HG02884 (cell line): ENCODE measurements at regions not wholly inside any gene's neighbourhood (a gene's known extent, or its start where the extent isn't known, plus 50 kb on each side); places are given as distances from the start of the nearest gene placed in this dataset.
"Not testable (repeated sequence)": the region's sequence is repeated elsewhere in the genome, so short reads cannot be mapped to it uniquely, and the experiment has no call there.

Experiments used
- ATAC-seq: cut with Tn5 transposase; IDR thresholded peaks from one replicate; pipeline ENCODE4 v1.9.1; 2021; ENCODE audit warnings: mild to moderate bottlenecking, moderate library complexity; ENCODE audit not compliant: unreplicated experiment

GRCh38 chr1:80402625-80403024, 1396.1 kb upstream of the ADGRL4 start:
- no peak for ATAC-seq

- no peak for ATAC-seq
Measured at GRCh38 chr1:80401757-80402156, 1395.2 kb upstream of the ADGRL4 start.

DNA sequence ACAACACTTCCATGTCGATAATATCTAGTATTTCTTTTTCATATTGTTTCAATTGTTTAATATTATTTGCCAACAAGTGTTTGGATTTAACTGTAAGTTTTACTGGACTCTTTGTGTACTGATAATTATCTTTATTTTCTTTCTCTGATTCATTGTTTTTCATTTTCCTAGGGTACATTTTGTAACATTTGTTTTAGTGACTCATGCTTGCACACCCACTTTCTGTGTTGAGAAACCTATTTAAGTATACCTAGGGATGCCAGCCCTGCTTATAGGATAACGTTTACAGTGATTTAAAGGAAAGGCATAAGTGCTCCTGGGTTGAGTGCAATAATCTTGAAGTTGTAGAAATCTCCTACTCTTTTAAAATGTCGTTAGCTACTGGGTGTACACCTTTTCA, 1386.0 kb upstream of the ADGRL4 start:
- ATAC-seq: no peak

- no peak for ATAC-seq
Measured at GRCh38 chr1:80385650-80386049, 1379.1 kb upstream of the ADGRL4 start.

GRCh38 chr1:80384959-80385358, 1378.4 kb upstream of the ADGRL4 start:
- ATAC-seq: no peak

DNA sequence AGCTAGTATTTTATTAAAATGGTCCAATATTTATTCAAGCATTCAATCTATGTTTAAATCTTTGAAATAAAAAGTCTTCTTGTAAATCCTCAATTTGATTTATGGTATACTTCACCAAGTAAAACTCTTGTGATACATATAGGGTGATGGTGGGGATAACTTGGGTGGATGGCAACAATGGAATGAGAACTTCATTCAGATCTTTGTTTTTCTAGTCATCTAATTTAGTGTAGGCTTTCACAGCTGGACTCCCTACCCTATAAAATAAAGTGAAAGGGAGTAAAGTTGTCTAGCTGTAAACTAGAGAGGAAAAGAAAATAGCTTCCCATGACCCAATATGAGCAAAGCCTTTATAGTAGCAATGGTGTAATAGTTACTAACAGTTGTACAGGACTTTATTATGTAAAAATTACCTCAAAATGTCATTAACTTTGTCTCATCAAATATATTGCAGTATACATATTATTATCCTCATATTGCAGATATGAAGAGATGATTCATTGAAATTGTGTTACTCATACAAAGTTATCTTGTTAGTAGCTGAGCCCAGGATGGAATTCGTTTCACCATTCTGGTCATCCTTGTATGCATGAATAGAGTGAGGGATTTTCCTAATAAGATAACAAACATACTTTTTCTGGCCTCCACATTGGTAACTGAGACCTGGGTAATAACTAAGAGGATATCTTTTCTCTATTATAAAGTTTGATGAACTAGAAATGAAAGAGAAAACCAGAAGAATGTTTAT, 1377.7 kb upstream of the ADGRL4 start:
- ATAC-seq: no peak

DNA sequence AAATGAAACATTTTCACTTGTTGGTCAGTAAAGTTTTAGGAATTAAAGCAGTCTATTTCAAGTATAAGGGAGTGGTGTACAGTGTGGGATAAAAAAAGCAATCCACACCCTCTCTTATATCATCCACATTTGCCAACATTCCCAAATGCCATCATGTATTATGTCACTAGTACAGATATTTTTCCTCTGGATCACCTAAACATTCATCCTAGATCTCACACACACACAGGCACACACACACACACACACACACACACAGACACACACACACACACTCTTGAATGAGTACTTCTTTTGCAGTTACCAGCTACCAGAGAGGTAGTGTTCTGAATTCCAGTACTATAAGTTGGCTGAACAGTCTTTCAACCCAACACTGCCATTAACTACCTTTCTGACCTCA, 1369.1 kb upstream of the ADGRL4 start:
- no peak for ATAC-seq

DNA sequence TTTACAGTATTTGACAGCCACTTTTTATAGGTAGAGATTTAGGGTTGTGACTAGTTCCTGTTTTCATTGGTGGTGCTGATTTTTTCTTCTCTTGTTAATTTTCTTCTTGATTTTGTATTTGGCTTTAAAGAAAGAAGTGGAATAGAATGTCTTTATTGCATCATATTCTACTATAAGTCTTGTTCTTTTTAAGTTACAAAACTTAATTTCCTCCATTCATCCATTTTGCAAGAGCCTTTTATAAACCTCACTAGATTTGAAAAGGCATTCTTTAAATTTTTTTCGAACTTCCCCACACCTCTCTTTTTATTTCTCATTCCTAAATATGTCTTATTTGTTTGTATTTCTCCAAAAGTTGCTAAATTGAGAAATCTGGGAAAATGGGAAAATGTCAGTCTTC, 1368.6 kb upstream of the ADGRL4 start:
- ATAC-seq: no peak

GRCh38 chr1:80369780-80370179, 1363.2 kb upstream of the ADGRL4 start:
- no peak for ATAC-seq

DNA sequence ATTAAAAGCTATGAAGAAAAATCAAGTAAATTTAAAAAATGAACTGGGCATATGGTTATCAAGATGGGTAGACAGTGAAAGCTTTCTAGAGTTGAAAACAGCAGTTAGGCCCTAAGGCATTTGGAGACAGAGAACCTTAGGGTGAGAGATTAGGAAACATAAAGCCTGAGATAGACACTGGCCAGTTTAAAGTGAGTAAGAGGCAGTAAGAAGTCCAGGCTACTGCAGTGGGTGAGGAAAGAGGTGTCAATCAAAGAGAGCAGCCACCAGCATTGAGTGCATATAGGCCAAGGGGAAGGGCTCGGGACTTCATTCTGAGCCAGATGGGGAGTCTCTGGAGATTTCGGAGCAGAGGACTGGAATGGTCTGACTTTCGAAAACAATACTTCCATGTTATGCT, 1360.5 kb upstream of the ADGRL4 start:
- no peak for ATAC-seq

GRCh38 chr1:80365359-80366021, 1359.0 kb upstream of the ADGRL4 start:
- ATAC-seq: no peak

- no peak for ATAC-seq
Measured at GRCh38 chr1:80363689-80364475, 1357.4 kb upstream of the ADGRL4 start.

DNA sequence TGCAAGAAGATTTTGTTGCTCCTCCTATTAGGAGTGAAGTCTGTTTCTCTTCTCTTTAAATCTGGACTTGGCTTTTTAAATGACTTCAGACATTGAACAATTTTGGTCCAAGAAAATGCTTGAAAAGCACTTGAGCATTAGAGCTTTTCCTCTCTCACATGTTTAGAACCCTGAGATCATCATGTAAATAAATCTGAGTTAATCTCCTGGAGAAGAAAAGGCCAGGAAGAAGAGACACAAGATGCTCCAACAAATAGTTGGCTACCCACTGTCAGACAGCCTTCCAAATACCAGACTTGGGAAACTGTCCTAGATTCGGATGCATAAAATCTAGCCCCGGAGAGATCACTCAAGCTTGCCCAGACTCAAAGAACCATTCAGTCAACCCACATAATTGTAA, 1353.1 kb upstream of the ADGRL4 start:
- ATAC-seq: no peak

DNA sequence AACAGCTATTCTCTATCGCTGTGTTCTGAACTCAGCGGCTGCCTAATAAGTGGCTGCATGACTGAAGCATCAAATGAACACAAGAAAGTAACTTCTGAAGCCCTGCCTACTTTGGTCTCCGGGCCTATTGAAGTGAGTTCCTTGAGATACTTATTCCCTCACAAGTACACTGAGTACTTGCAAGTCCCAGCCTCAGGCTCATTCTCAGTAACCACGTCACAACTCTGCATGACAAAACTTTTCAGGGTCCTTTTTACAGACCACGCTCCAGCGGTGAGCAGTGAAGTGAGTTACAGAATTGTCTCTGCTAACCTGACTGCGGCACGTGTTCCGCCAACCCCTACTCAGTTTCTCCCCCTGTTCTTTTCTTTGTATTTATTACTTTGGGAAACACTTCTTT, 1342.7 kb upstream of the ADGRL4 start:
- no peak for ATAC-seq

GRCh38 chr1:80341021-80341420, 1334.5 kb upstream of the ADGRL4 start:
- ATAC-seq: no peak

DNA sequence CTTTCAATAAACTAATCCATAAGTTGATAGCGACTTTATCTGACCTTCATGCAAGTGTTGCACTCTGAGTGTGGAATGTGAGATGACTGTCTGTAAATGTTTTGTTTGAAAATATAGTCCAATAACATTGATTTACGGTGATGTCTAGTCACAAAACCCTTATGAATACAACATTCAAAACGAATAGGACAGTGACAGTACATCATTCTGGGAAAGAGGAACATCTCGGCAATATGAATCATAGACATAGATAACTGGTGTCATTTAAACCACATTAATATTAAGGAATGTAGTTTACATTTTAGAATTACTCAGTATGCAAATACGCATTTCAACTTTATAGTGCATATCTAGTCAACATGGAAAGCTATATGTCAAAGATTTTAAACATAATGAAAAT, 1311.6 kb upstream of the ADGRL4 start:
- ATAC-seq: no peak

DNA sequence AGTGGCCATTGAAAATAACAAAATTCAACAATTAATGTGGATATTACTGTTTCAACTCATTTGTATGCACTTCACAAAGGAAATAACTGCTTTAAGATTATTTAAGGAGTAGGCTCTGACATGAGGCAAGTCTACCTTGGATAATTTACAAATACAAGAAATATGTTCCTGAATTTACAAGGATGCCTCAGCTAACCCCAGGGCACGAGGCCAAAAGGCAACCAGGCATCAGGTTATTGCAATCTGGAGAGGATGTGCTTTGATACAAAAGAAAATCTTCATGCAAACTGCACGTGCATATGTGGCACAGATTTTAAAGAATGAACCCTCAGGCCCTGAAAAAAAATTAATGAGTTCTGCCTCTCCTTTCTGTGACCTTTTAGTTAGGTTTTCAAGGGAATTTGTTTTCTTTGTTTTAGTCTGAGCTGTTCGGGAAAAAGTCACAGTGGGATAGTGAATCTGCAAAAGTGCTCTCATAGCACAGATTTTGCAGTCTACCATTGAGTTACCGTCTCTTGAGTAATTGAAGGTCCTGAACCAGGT, 1304.2 kb upstream of the ADGRL4 start:
- ATAC-seq: no peak

GRCh38 chr1:80305466-80305865, 1298.9 kb upstream of the ADGRL4 start:
- ATAC-seq: no peak

GRCh38 chr1:80293818-80294217, 1287.3 kb upstream of the ADGRL4 start:
- no peak for ATAC-seq

GRCh38 chr1:80288750-80289149, 1282.2 kb upstream of the ADGRL4 start:
- ATAC-seq: not testable (repeated sequence)

- no peak for ATAC-seq
Measured at GRCh38 chr1:80282536-80282935, 1276.0 kb upstream of the ADGRL4 start.

- no peak for ATAC-seq
Measured at GRCh38 chr1:80278936-80279335, 1272.4 kb upstream of the ADGRL4 start.
